ENCODE measurements at regions not wholly inside any gene's neighbourhood (a gene's known extent, or its start where the extent isn't known, plus 50 kb on each side); places are given as distances from the start of the nearest gene placed in this dataset.

DNA sequence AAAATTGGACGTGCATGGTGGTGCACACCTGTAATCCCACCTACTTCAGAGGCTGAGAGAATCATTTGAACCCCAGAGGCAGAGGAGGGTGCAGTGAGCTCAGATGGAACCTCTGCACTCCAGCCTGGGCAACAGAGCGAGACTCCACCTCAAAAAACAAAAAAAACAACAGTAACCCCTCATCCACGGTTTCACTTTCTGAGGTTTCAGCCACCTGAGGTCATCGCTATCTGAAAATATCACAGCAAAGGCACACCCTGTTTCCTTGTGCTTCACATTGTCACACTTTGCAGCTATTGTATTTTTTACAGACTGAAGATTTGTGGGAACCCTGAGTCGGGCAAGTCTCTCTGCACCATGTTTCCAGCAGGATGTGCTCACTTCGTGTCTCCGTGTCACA lies 54.1 kb upstream of the FOXQ1 start:
- Histone ChIP-seq H3K27ac (no peak overlapping the region), H3K4me3 (no peak overlapping the region)

DNA sequence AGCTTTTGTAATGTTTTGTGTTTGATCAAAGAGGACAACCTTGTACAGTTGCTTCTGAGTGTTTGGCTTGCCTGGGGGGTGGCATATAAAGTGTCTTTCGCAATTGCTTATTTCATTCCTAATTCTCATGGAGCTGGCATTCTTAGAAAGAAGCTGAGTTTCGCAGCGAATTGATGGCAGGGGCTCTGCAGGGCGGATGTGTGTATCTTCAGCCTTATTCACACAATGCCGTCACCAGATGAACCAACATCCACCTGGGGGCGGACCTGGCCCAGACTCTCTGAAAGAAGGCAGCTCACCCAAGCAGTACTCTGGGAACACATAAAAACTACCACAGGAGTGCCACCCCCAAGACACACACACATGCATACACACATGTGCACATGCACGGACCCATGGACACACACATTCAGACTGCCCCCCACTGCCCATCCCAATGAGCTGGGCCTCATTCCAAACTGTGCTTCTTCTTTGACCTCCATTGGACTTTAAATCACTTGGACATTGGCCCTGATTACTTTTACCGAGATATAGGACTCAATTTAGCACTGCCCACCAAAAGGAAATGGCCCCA lies 55.4 kb upstream of the FOXQ1 start:
- no peak overlapping the region for H3K4me3 ChIP-seq
- no peak overlapping the region for H3K27ac ChIP-seq

DNA sequence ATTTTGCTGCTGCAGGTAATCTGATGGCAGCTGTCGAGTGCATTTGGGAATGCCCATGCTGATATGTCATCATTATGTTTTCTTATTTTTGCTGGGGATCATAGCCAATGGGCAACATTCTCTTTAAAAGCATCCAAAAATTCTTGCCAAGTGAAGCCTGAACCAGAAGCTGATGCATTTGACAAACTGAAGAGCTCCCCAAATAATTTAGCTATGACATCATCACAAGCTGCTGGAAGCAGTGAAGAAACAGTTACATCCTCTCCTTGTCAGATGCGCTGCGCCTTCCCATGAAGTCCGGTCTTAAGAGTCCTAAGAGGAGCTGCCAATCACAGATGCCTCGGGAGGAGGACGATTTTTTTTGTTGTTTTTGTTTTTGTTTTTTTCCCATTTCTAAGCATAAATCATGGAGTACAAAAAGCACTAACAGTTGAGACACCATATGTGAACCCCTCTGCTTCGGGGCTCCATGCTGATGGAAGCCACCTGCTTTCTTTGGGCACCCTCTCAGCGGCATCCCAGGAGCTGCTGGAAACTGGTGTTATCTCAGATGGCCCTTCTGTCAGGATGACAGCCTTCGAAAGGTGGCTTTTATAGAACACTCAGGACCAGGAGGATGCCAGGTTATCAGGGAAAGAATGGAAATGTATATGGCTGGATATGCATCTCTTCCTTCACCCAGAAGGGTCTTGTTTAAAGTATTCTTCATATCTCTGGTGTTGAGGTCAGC lies 56.1 kb upstream of the FOXQ1 start:
- no peak overlapping the region for H3K27ac ChIP-seq
- H3K4me3 ChIP-seq = no peak overlapping the region

DNA sequence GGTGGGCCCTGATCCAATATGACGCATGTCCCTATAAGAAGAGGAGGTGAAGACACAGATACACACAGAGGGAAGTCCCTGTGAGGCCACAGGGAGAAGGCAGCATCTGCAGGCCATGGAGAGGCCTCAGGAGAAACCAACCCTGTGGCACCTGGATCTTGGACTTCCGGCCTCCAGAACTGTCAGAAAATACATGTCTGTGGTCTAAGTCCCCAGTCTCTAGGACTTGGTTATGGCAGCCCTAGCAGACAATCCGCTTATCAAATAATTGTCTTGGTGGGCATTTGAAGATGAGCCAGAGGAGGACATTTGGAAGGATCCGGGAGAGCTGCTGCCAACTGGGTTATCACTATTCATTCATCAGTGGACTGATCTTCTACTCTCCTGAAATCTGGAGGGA lies 57.6 kb upstream of the FOXQ1 start:
- Histone ChIP-seq H3K27ac (no peak overlapping the region), H3K4me3 (no peak overlapping the region)

DNA sequence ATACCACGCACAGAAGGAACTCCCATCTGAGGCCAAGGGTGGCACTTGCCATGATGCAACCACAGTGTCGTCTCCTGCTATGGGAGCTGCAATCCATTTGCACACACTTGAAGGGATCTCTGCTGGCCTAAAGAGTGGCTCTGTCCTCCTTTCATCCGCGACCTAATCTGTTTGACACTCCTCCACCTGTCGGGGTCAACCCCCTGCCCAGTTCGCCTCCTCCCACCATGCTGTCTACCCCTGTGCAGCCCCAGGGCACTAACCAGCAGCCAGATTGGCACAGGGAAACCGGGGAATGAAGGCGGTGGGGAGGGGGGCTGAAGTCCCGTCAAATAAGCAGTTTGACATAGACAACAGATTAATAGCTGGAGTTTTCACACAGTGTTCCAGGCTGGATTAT lies 58.1 kb upstream of the FOXQ1 start:
- Histone ChIP-seq H3K4me3 (no peak overlapping the region), H3K27ac (no peak overlapping the region)

DNA sequence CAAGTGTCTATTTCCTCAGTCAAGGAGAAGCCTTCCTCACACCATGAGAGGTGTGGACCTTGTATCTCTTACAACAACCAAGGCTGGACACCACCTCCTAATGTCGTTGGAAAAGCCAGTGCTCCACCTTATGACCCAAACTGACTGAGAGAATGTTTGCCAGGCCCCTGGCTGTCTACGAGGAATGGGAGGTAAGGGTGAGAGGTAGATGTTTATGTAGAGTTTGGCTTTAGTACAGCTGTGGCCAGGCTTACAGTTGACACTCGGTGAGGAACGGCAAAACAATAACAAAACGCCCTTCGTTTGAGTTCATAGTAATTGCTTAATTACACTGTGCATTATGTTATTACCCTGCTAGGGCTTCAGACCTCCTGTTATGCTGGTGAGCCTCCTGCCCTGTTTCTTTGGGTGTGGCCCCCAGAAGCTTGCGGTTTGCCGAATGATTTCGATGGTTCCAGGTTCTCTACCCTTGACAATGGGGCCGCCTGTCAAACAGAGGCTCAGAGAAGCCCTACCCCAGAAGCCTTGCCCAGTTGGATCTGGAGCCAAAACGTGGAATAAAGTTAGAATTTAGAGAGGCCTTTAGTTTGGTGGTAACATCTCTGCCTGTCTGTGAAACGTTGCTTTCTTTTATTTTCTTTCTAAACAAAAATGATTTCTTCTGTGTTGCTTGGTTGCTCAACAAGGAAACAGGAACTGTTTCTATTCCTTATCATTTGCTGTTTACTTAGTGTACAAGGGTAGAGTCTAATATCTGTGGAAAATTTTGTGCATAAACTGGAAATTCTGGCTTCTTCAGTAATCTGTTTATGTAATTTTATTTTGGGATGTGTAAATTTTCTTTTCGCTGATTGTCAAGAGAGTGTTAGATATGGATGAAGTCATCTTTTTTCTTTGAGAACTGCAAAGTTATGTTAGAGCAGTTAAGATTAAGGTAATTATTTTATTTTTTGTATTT lies 60.4 kb upstream of the FOXQ1 start:
- Histone ChIP-seq H3K4me3 (no peak overlapping the region), H3K27ac (no peak overlapping the region)

DNA sequence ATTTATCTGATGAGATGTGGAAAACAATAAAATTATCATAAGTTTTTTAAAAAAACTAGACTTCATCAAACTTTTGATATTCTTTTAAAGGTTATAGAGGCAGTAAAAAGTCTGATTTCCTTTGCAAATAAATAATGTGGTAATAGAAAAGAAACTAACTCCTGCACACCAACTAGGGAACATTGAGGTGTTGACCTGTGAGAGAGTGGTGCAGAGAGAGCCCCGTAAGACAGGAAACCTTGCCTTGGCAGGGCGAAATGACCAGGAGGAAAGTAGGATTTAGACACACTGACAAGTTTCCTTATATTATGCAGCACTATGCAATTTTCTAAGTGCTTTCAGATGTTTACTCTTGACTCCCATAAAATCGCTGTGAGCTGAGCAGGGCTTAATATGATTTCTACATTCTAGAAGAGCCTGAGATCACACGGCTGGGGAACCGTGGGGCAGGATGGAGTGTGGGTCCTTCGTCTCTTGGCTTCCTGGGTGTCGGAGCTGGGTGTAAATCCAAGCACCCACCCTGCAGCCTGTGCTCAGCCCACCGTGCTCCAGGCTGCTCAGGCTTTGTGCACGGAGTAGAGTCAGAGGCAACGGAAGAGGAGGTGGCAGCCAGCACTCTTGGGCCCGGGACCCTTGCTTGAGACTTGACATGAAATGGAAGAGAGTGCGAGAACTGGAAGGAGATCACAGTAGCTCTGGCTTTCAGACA lies 61.3 kb upstream of the FOXQ1 start:
- H3K4me3 ChIP-seq = no peak overlapping the region
- no peak overlapping the region for H3K27ac ChIP-seq

DNA sequence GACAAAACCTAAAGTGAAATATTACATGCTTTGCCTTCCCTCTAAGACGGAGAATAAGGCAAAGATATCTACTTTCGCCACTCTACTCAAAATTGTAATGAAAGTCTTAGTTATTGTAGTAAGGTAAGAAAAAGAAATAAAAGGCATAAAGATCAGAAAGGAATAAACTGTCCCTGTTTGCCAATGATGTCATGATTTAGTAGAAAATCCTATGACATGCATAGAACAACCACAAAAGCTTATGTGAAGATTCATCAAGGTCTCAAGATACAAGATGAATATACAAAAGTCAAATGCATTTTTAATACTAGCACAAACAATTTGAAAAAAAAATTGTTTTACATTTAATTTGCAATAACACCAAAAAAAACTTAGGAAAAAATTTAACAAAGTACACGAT lies 64.0 kb upstream of the FOXQ1 start:
- Histone ChIP-seq H3K4me3 (no peak overlapping the region), H3K27ac (no peak overlapping the region)

GRCh38 chr6:1247056-1247455 lies 64.8 kb upstream of the FOXQ1 start:
- Histone ChIP-seq H3K27ac (no peak overlapping the region), H3K4me3 (no peak overlapping the region)

DNA sequence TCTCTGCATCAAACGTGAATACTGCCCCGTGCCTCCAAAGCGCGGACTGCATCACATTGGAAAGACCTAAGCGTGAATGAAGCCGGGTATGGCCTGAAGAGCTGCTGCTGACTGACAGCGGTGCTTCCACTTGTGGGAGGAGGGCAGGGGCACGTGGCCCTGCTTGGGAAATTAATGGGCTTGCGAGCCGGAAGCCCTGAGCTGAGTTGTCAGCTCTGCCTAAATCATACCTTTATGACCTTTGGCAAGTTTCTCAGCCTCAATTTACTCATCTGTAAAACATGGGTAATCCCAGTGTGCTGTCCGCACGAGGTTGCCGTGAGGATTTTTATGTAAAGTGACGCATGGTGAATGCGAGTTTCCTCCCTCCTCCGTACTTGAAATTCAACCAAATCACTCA lies 67.0 kb upstream of the FOXQ1 start:
- Histone ChIP-seq H3K4me3 (no peak overlapping the region), H3K27ac (no peak overlapping the region)

DNA sequence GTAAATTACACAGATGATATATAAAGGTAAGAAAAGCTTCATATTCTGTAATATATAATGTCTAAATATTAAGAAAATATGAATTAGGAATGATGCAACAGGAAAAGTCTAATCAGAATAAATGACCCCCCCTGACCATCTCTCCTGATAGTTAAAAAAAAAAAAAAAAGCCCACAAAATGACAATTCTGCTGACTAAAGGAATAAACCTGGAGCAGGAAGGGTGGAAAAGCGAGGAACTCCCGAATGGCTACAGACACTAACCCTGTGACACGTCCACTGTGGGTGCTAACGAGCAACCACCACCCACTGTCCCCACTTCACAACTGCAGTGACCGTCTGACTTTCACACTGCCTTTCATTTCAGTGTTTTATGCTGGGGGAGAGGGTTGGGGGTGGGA lies 67.6 kb upstream of the FOXQ1 start:
- H3K27ac ChIP-seq = no peak overlapping the region
- no peak overlapping the region for H3K4me3 ChIP-seq

DNA sequence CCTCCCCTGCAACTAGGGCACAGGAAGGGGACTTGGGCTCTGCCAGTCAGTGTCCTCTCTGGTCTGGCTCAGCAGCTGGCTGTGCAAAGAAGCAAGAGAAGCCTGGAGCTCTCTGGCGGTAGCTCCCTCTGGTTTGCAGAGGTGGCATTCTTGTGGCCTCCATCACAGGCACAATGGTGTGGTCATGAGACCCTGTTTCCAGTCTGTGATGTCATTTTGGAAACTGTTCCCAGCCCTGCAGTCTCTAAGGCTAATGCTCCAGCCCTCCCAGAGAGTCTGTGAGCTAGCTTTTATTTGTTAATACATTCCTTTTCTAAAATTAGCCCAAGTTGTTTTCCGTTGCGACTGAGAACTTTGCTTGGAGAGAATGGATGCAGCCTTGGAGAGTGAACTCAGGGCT lies 69.5 kb upstream of the FOXQ1 start:
- no peak overlapping the region for H3K4me3 ChIP-seq
- H3K27ac ChIP-seq = peak overlapping the region in 5 of 21 experiments; percentile 3 to 77 (median 40)

GRCh38 chr6:1242021-1242420 lies 69.9 kb upstream of the FOXQ1 start:
- no peak overlapping the region for H3K4me3 ChIP-seq
- H3K27ac ChIP-seq = peak overlapping the region in 3 of 21 experiments; percentile 29 to 77 (median 51)

DNA sequence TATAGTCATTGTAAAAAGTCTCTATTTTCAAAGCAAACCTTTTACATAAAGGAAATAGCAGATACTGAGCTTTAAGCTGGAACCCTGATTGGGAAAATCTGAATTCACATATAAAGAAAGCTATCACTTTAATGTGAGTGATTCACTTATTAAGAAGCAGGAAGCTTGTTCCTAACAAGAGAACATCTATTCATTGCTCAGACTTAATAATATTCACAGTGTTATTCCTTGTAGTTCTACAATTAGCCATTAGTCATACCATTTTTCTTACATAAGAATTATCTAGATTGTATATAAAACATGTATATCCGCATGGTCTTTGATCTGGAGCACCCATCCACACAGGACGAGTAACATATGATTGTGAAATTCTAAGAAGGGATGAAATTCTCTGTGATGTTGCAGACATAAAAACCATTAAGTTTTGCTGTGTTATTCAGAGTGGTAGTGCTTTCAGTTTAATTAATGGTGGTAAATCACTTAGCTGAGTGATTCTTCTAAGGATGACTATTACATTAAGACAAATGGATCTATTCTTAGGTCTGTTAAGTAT lies 71.1 kb upstream of the FOXQ1 start:
- Histone ChIP-seq H3K27ac (peak overlapping the region in 3 of 21 experiments; percentile 16 to 77 (median 33)), H3K4me3 (no peak overlapping the region)

- Histone ChIP-seq H3K4me3 (no peak overlapping the region), H3K27ac (no peak overlapping the region)
These were observed 72.1 kb upstream of the FOXQ1 start for GRCh38 chr6:1239805-1240204.

DNA sequence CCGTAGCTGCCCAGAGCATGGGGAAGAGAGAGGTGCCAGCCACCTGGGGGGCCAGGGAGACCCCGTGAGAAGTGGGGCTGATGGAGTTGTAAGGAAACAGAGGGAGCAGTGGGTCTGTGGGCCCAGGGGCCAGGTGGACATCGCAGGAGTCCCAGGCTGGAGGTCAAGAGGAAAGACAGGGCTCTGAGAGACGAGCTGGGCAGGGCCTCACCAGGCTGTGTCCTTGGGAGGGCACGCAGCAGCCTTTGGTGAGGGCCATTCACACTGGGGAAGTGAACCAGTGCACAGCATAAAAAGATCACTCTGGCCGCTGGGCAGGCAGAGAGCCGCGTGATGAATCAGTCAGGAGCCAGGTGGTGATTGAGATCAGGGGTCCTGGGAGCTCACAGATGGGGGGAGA lies 73.9 kb upstream of the FOXQ1 start:
- Histone ChIP-seq H3K4me3 (no peak overlapping the region), H3K27ac (no peak overlapping the region)

- no peak overlapping the region for H3K4me3 ChIP-seq
- H3K27ac ChIP-seq = no peak overlapping the region
These were observed 74.3 kb upstream of the FOXQ1 start for GRCh38 chr6:1237636-1238035.

GRCh38 chr6:1235825-1236224 lies 76.1 kb upstream of the FOXQ1 start:
- Histone ChIP-seq H3K4me3 (no peak overlapping the region), H3K27ac (no peak overlapping the region)

DNA sequence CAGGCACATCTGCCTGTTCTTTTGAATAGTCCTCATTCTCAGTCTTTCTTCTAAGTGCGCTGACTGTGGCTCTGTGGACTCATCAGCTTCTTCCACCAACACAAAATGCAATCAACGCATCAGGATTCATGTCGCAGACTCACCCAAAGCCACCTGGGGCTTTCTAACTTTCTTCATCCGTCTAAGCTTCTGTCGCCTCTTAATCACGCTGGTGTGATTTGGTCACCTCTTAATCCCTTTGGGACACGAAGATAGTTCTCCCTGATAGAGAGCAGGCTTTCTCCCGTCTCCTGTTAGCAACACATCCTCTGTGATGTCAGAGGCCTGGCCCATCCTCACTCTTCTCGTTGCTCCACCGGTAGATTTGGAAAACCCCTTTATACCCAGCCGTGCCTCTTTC lies 78.0 kb upstream of the FOXQ1 start:
- Histone ChIP-seq H3K27ac (no peak overlapping the region), H3K4me3 (no peak overlapping the region)

DNA sequence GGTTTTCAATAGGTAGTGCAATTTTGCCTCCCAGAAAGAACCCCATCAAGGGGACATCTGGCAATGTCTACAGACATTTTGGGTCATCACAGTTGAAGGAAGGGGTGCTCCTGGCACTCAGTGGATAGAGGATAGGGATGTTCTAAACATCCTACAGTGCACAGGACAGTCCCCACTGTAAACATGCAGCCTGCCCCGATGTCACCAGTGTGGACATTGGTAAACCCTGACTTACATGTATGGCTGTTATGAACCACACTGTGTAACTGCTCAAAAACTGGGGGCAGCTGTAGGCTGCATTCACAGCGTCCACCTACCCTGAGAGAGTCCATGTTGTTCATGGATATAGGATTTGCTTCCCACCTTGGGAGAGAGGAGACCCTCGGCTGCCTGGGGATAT lies 79.3 kb upstream of the FOXQ1 start:
- no peak overlapping the region for H3K4me3 ChIP-seq
- no peak overlapping the region for H3K27ac ChIP-seq

Measured in skin epidermis (tissue), 12 donors.